Right atrium auricular region (tissue), 2 donors: ENCODE measurements at regions not wholly inside any gene's neighbourhood (a gene's known extent, or its start where the extent isn't known, plus 50 kb on each side); places are given as distances from the start of the nearest gene placed in this dataset.

Source experiments
- DNase-seq: peaks from one replicate; pipeline ENCODE4 v3.0.0-alpha.2; 2019; ENCODE audit warnings: low spot score
- H3K27ac ChIP-seq, 2 donors: fragments of 200-600 bp; sonication (generic); 1 replicate in 1 of 2; 2 replicates in 1 of 2; pipeline ENCODE4 v1.5.1; 2016 to 2019
- H3K27me3 ChIP-seq, 2 donors: fragments of 200-600 bp; sonication (generic); one replicate each; pipeline versions ENCODE4 v1.5.1 to v1.6.0; 2017 to 2019
- H3K36me3 ChIP-seq: fragments of 200-600 bp; sonication (generic); one replicate; pipeline ENCODE4 v1.5.1; 2016
- H3K4me1 ChIP-seq, 2 donors: fragments of 200-600 bp; sonication (generic); one replicate each; pipeline versions ENCODE4 v1.5.1 to v1.6.0; 2017 to 2019
- H3K4me3 ChIP-seq, 2 donors: fragments of 200-600 bp; sonication (generic); 1 replicate in 1 of 2; 2 replicates in 1 of 2; pipeline ENCODE4 v1.5.1; 2017 to 2019; ENCODE audit warnings: mild to moderate bottlenecking in 1 of 2, moderate library complexity in 1 of 2
- H3K9me3 ChIP-seq, 2 donors: fragments of 200-600 bp; sonication (generic); one replicate each; pipeline ENCODE4 v1.5.1; 2019
- TF ChIP-seq, protein P1 (sequence below), 2 donors: fragments of 200-600 bp; sonication (generic); IDR thresholded peaks; one replicate each; pipeline ENCODE4 v1.5.1; 2019; ENCODE audit warnings: antibody characterized with exemption in 2 of 2

- TF ChIP-seq, protein P1, sequence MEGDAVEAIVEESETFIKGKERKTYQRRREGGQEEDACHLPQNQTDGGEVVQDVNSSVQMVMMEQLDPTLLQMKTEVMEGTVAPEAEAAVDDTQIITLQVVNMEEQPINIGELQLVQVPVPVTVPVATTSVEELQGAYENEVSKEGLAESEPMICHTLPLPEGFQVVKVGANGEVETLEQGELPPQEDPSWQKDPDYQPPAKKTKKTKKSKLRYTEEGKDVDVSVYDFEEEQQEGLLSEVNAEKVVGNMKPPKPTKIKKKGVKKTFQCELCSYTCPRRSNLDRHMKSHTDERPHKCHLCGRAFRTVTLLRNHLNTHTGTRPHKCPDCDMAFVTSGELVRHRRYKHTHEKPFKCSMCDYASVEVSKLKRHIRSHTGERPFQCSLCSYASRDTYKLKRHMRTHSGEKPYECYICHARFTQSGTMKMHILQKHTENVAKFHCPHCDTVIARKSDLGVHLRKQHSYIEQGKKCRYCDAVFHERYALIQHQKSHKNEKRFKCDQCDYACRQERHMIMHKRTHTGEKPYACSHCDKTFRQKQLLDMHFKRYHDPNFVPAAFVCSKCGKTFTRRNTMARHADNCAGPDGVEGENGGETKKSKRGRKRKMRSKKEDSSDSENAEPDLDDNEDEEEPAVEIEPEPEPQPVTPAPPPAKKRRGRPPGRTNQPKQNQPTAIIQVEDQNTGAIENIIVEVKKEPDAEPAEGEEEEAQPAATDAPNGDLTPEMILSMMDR (IDR thresholded peaks at IDR 0.05) = no peak
- no peaks in the 10 kb centered on the region for H3K9me3 ChIP-seq
- H3K4me3 ChIP-seq = no peak overlapping the region
- no peaks in the 10 kb centered on the region for H3K36me3 ChIP-seq
- H3K4me1 ChIP-seq = no peaks in the 10 kb centered on the region
- DNase-seq = no peak
- H3K27ac ChIP-seq = no peak overlapping the region
- no peaks in the 10 kb centered on the region for H3K27me3 ChIP-seq
These were observed 67.8 kb downstream of the IGLL1 start for GRCh38 chr22:23512348-23512705.

DNA sequence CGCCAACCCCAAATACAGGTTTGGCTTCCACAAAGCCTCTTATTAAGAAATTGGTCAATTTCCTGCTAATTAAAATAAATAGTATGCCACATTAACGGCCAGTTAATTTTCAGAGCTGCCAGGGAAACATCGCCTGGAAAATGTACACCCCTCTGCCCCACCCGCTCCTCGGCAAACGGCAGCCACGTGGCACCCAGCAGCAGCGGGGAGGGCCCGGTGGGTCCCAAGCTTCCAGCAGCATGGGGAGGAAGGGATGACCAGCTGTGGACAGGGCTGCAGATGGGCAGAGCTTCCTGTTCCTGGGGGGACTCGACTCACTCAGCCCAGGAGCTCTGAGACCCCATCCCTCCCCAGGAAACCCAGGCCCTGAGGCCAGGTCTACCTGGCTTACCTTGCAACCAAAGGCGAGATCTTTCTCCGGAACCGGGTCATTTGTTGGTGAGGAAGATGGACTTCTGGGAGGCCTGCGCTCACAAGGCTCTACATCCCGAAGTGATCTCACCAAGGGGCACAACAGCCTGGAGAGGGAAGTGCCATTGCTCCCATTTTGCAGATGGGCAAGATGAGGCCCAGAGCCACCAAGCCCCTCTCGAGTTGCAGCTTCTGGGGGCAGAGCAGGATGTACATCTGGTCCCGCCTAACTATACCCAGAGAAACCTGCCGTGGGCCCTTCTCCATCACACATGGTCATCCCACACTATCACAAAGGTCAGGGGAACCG lies 68.3 kb downstream of the IGLL1 start:
- H3K27me3 ChIP-seq = no peaks in the 10 kb centered on the region
- H3K4me3 ChIP-seq = no peak overlapping the region
- H3K27ac ChIP-seq = no peak overlapping the region
- DNase-seq = no peak
- H3K36me3 ChIP-seq = no peaks in the 10 kb centered on the region
- H3K4me1 ChIP-seq = no peaks in the 10 kb centered on the region
- TF ChIP-seq, protein P1 (IDR thresholded peaks at IDR 0.05) = no peak
- H3K9me3 ChIP-seq = no peaks in the 10 kb centered on the region

DNA sequence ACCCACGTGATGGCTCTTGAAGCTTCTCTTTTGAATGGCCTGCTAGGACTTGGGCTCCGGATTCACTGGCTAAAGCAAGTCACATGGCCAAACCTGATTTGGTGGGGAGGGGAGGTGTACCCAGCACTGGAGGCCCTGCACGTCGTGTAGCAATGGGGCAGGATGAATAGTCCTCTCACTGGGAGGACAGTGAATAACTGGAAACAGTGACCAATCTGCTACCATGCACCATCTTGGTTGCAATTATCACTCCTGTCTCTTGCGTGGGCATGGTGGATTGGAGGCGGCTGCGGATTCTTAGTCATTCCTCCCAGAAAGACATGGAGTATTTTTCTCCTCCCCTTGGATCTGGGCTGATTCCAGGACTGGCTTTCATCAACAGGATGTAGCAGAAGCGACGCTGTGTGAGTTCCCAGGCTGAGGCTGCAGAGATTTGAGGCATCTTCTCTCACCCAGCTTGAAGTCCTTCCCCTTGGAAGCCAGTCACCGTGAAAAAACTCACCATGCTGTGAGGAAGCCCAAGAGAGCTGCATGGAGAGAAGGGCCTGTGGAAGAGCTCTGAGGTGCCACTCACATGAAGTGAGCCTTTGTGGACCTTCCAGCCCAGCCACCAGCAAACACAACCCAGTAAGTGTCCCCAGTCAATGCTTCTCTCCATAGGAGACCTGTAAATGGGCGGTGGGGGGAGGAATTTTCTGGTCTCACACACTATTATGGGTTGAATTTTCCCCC lies 70.4 kb downstream of the IGLL1 start:
- TF ChIP-seq, protein P1 (IDR thresholded peaks at IDR 0.05) = no peak
- DNase-seq = no peak
- no peak overlapping the region for H3K4me3 ChIP-seq

GRCh38 chr22:23504516-23504915 lies 75.6 kb downstream of the IGLL1 start:
- no peak for DNase-seq
- Histone ChIP-seq H3K27ac (no peak overlapping the region), H3K27me3 (no peaks in the 10 kb centered on the region), H3K4me3 (no peak overlapping the region), H3K9me3 (no peaks in the 10 kb centered on the region), H3K4me1 (peaks cover 0 to 12% of the 10 kb centered on the region in 2 donors), H3K36me3 (no peaks in the 10 kb centered on the region)
- TF ChIP-seq, protein P1 (IDR thresholded peaks at IDR 0.05) = no peak

More for the DNA sequence above, 70.4 kb downstream of the IGLL1 start:
- H3K9me3 ChIP-seq = no peaks in the 10 kb centered on the region
- H3K27me3 ChIP-seq = no peaks in the 10 kb centered on the region
- H3K4me1 ChIP-seq = peaks cover 0 to 2% of the 10 kb centered on the region in 2 donors
- no peak overlapping the region for H3K27ac ChIP-seq
- no peaks in the 10 kb centered on the region for H3K36me3 ChIP-seq

DNA sequence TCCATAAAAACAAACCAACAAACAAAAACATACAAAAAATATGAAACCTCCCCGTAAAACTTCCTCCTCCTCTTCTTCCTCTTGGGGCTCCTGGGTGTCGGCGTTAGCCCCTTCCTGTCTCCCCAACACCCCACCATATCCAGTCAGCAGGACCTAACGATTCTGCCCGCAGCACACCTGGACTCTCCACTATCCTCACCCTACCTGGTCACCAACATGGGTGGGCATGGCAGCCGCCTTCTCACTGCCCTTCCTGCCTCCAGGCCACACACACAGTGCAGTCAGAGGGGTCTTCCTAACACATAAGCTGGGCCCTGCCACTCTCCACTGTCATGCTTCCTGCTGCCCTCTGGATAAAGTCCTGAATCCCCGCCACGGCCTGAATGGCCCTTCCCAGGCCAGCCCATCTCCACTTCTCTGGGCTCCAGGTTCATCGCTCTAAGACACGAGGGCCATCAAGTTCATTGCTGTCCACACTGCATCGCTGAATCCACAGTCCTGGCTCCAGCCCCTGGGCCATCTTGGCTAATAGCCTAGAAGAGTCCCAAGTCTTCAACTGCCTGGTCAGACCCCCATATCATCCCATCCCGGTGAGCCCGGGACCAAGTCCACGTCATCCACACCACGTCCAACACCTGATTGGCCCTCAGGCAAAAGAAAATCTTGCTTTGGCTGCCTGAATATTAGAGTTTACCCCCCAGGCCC lies 76.2 kb downstream of the IGLL1 start:
- no peak for DNase-seq

More for the DNA sequence above, 76.2 kb downstream of the IGLL1 start:
- TF ChIP-seq, protein P1 (IDR thresholded peaks at IDR 0.05) = no peak
- H3K9me3 ChIP-seq = no peaks in the 10 kb centered on the region
- no peaks in the 10 kb centered on the region for H3K36me3 ChIP-seq
- H3K4me3 ChIP-seq = no peak overlapping the region
- H3K27ac ChIP-seq = no peak overlapping the region
- H3K27me3 ChIP-seq = no peaks in the 10 kb centered on the region
- peaks cover 0 to 12% of the 10 kb centered on the region in 2 donors for H3K4me1 ChIP-seq
